GM21390 (cell line): ENCODE measurements at regions not wholly inside any gene's neighbourhood (a gene's known extent, or its start where the extent isn't known, plus 50 kb on each side); places are given as distances from the start of the nearest gene placed in this dataset.
"Not testable (repeated sequence)": the region's sequence is repeated elsewhere in the genome, so short reads cannot be mapped to it uniquely, and the experiment has no call there.

Experiments
- ATAC-seq: cut with Tn5 transposase; IDR thresholded peaks from one replicate; pipeline ENCODE4 v1.9.1; 2021; ENCODE audit not compliant: unreplicated experiment

GRCh38 chr2:221999717-222000116, 299.1 kb downstream of the PAX3 start:
- ATAC-seq, result no peak

DNA sequence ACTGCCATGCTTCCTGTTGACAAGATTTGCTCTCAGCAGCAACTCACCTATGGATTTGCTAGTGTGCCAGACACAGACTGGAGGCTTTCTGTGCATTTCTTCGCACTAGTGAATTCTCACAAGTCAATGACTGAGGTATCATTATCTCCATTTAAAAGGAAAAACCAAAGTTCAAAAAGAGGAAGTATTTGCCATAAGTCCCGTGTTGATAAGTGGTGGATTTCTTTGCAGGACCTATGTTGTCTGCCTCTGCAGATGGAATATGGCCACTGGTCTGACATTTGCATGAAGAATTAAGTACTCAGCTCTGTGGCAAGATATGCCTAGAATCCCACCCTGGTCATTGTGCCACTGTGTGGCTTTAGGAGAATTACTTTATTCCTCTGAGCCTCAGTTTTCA, 299.6 kb downstream of the PAX3 start:
- no peak for ATAC-seq

DNA sequence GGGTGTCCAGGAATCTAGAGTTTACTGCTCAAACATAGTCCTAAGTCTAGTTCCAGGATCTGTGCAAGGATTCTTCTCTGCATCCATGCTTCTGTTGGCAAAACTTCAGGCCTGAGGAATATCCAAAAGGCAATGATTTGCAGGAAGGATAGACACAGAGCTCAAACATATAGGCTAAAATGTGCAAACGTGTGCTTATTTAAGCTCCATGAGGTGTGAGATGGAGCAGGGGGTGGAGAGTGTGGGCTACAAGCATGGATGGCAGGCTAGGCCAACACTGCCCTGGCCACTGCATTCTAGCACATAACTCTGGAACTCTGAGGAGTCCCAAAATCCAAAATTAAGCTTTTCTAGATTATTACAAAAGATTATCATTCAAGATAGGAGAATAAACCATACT, 301.1 kb downstream of the PAX3 start:
- no peak for ATAC-seq

DNA sequence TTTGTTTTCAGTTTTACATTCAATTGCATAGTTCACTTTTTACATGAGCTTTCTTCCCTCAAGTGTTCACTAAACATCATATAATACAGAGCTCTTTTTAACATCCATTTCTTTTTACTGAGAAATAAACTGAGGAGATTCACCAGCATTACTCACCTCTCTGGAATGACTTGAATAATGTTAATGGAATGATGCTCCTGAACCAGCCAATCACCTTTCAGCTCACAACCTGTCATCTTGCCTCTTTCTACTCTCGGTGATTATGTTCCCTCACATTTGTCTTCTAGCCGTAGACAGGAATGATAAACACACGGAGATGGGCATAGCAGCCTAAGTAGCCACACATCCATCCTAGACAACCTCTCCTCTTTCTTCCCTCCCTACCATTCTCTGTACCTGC, 301.7 kb downstream of the PAX3 start:
- ATAC-seq, result no peak

DNA sequence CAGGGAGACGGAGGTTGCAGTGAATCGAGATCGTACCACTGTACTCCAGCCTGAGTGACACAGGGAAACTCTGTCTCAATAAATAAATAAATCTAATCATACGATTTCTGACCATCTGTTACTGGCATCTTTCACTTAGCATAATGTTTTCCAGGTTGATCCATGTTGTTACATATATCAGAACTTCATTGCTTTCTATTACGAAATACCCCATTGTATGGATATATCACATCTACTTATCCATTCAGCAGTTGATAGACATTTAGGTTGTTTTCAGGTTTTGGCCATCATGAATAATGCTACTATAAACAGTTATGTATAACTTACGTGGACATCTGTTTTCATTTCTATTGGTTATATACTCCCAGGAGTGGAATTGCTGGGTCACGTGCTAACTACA, 303.9 kb downstream of the PAX3 start:
- no peak for ATAC-seq

- not testable (repeated sequence) for ATAC-seq
Observed at GRCh38 chr2:221984376-221984775, 314.4 kb downstream of the PAX3 start.

DNA sequence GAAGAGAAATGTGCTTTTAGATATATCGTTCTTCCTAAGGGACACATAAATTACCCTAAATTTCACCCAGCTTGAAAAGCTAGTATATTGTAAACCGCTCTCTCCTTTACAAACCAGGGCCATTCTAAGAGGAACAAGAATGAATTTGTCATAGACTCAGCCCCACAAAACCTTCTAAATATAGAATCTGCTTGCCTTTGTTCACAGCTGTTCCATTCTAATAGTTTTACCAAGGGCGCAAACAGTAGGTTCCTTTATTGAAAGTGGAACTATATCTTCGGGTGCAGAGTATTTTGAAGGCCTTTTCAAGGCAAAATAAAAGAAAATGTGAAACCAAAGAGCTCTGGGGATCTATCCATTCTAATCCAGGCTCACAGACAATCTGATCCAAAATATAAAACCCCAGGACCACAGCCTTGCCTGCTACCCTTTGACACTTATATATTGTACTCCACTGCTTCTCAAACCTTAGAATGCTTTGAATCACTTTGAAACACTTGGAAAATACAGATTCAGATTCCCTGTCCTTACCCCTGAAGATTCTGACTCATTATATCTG, 316.8 kb downstream of the PAX3 start:
- no peak for ATAC-seq

- ATAC-seq, result no peak
Observed at GRCh38 chr2:221975151-221975550, 323.6 kb downstream of the PAX3 start.

DNA sequence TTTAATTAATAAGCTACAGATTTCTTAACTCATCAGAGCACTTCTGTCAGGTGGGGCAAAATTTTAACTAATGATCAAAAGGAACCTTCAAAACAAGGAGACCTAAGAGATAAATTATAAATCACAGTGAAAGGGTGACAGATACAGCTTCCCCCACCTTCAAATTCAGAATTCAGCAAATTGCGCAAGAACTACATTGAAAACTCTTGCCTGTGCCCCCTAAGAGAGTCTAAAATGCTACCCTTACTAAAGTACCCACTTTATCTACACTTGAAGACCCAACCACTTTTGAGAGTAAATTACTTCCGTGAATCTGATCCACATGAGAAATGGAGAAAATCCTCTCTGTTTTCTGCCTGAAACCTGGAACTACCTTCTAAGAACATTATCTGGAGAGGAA, 324.9 kb downstream of the PAX3 start:
- ATAC-seq, result no peak

DNA sequence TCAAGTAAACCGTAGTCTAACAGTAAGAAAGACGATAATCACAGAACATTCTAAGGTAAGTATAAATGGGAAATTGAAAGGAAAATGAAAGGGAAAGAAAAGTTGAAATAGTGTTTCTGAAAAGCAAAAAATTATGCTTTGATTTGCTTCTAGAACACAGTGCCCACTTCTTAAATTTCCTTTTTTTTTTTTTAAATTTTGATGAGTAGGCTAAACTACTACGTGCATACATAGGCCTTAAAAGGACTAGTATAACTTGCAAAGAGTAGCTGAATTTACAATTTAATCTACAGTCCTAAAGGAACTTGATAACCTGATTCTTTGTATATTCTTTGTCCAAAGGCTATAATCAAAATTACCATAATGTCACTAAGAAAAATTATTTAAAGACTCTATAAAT, 325.3 kb downstream of the PAX3 start:
- ATAC-seq, result no peak

DNA sequence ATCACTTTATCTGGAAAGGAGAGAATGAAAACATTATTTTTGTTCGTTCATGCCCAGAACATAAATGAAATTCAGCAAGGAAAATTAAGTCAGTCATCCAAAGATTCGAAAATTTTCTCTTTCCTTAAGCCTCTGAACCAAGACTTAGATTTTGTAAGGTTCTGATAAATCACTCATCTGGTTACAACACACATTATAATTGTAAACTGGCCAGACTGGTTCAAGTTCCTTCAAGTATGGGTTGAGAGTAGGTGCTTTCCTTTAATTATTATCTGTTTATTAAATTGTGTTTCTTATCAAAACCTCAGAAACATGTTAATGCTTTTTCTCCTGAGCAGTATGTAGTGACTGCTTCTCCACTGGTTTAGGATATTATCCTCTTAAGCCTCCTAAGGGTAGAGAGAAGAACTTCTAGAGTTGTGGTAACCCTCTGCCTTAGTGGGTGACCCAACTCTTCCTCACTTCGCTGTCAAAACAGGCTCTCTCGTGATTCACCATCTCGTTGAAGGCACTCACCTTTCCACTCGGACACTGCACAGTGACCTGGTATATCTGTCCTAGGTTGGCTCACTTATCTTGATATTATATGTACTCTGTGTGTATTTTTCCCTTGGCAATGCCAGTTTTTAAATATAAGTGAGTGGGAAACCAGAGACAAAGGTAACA, 325.9 kb downstream of the PAX3 start:
- ATAC-seq, result no peak

DNA sequence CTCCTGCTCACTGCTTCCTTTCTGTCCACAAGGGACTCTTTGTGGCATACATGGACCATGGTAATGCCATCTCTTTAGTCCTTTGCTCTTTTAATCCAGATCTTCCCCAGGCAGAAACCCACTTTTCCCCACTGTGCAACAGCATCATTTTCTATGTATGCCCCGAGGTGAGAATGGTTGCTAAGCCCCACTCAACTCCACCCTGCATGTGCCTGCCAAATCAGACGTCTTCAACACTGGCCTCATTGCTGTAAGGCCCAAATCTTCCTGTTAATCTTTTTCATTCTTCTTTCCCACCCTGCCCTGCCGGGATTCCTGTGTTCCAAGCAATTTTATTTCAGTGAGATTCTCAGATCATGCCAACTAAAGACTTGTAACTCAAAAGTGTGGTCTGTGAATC, 328.4 kb downstream of the PAX3 start:
- no peak for ATAC-seq

GRCh38 chr2:221969830-221970144, 329.0 kb downstream of the PAX3 start:
- ATAC-seq, result no peak

GRCh38 chr2:221969087-221969829, 329.5 kb downstream of the PAX3 start:
- ATAC-seq, result peak; percentile 70

GRCh38 chr2:221962186-221962585, 336.6 kb downstream of the PAX3 start:
- ATAC-seq, result no peak

DNA sequence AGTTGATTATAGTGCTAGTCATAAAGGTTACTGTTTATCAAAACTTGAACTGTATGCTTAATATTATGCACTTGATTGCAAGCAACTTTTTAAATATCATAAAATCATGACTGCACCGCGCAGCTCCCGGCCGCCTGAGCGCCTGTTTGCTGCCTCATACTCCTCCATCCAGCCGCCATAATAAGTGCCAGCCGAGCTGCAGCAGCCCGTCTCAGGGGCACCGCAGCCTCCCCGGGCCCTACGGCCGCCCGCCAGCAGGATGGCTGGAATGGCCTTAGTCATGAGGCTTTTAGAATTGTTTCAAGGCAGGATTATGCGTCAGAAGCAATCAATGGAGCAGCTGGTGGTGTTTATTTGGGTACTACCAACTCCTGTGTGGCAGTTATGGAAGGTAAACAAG, 337.2 kb downstream of the PAX3 start:
- no peak for ATAC-seq

GRCh38 chr2:221958224-221958623, 340.6 kb downstream of the PAX3 start:
- no peak for ATAC-seq

DNA sequence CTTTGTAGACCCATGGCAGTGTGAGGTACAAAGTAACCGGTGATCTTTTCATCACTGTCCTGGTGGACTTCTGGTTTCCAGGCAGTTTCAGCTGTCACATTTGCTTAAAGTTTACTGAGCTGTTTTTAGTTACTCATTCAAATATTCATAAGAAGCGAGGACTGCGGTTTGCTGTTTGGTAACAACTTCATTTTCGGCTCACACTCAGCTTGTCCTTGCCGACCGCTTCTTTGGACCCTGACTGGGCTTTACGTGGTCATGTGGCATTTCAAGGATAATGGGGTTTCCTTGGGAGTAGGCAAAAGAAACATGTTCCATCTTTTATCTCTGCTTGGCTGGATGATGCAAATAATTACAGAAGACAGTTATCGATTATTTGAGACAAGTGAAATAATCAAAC, 350.7 kb downstream of the PAX3 start:
- ATAC-seq, result no peak

DNA sequence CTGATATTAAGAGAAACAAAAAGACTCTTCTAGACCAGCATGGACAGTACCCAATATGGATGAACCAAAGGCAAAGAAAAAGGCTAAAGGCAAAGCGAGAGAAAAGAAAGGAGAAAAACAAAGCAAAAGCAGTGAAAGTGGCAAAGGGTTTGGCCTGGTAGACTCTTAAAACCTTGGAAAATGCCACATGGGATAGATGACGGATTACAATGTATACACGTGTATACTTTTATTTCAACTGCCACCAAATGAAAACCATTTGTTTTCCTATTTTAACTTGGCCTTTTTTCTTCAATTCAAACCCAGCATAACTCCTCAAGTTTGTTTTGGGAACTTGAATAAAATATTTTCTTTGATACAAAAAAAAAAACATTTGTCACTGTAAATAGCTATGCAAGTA, 354.3 kb downstream of the PAX3 start:
- ATAC-seq, result not testable (repeated sequence)

DNA sequence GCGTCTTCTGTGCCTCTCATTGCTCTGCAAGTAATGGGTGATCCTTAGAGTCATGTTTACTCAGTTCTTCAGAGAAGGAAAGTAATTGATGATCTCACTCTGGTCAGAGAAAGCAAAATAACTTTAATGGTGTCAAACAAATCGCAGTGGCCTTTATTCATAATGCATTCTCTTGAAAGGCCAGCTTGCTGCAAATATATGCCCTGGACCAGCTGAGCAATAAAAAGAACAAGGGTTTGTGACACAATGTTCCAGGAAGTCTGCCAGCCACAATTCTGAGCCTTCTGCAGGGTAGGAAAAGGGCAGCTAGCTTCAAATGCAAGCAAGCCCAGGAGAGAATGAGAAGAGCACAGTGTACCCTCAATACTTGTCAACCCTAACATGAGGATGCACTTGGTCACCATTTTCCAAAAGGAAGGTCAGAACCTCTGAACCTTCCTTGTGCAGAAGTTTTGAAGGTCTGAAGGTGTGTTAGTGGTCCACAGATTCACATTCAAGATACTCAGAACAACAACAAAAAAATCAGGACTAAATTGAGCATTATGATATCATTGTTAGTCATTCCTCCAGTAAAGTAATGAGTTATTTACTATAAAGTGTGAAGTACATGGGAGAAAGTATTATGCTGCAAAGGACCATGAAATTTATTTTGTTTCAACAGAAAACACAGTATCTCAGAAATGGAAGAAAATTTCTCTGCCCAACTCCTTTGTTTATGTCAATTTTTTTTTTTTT, 355.6 kb downstream of the PAX3 start:
- ATAC-seq, result no peak

GRCh38 chr2:221931251-221931991, 359.3 kb upstream of the EPHA4 start:
- no peak for ATAC-seq
